ENCODE measurements at regions not wholly inside any gene's neighbourhood (a gene's known extent, or its start where the extent isn't known, plus 50 kb on each side); places are given as distances from the start of the nearest gene placed in this dataset.

GRCh38 chr5:6905423-6905822, 192.2 kb downstream of the TENT4A start:
- TF ChIP-seq POLR2AphosphoS5 (IDR thresholded peaks at IDR 0.05; ENCODE audit: low read depth, low read length) (no peak), TAF1 (IDR thresholded peaks at IDR 0.05; ENCODE audit: borderline replicate concordance, insufficient read depth, low read length) (no peak)
